IMR-90 (cell line): ENCODE measurements at regions not wholly inside any gene's neighbourhood (a gene's known extent, or its start where the extent isn't known, plus 50 kb on each side); places are given as distances from the start of the nearest gene placed in this dataset.

Experiments used
- CTCF ChIP-seq: conservative IDR thresholded peaks from 2 replicates; pipeline ENCODE4 v1.5.1; 2012; ENCODE audit warnings: mild to moderate bottlenecking, low read depth, low read length, improper control_type of control experiment
- FOS ChIP-seq: fragments of 150-350 bp; IDR thresholded peaks from 2 replicates; pipeline ENCODE4 v1.6.1; 2016; ENCODE audit warnings: low read depth, low read length
- MAFK ChIP-seq: IDR thresholded peaks from 2 replicates; pipeline ENCODE4 v1.6.1; 2012; ENCODE audit warnings: low read depth, low read length, improper control_type of control experiment
- MAZ ChIP-seq: IDR thresholded peaks from 2 replicates; pipeline ENCODE4 v1.6.1; 2012; ENCODE audit warnings: low read depth, mild to moderate bottlenecking, low read length, improper control_type of control experiment, moderate library complexity, borderline replicate concordance
- POLR2A ChIP-seq: IDR thresholded peaks from 2 replicates; pipeline ENCODE4 v1.6.1; 2012; ENCODE audit warnings: mild to moderate bottlenecking, low read depth, low read length
- RCOR1 ChIP-seq: IDR thresholded peaks from 2 replicates; pipeline ENCODE4 v1.6.1; 2012; ENCODE audit warnings: mild to moderate bottlenecking, low read length, improper control_type of control experiment; ENCODE audit not compliant: insufficient replicate concordance
- SMC3 ChIP-seq: fragments of 150-350 bp; IDR thresholded peaks from 2 replicates; pipeline ENCODE4 v1.6.1; 2016; ENCODE audit warnings: low read depth, mild to moderate bottlenecking, antibody characterized with exemption, low read length, moderate library complexity

DNA sequence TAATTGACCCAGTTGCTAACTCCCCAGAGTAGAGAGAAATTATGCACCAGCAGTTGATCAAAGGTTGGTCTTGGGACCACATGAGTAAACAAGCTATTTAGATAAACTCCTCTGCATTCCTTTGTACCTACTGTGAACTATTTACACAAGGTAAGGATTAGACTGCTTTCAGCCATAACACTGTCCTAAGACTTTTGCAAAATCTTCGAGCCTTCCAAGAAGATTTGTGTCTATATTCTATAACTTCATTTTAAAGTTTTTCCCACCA is 108.5 kb upstream of the UNC13C start:
- TF ChIP-seq CTCF (no peak), POLR2A (no peak), MAZ (no peak), FOS (no peak), RCOR1 (no peak), SMC3 (no peak), MAFK (no peak)
